T-cell (primary cell): ENCODE measurements at regions not wholly inside any gene's neighbourhood (a gene's known extent, or its start where the extent isn't known, plus 50 kb on each side); places are given as distances from the start of the nearest gene placed in this dataset.

ENCODE experiments used
- ATAC-seq, 4 experiments: fragments of 200-7000 bp in 3 of 4; fragments of 150-1000 bp in 1 of 4; cut with Tn5 transposase; replicated peaks in 1 of 4; 1 replicate in 3 of 4; 2 replicates in 1 of 4; pipeline ENCODE4 v1.10.0; 2021; ENCODE audit warnings: moderate library complexity in 3 of 4, mild to moderate bottlenecking in 2 of 4, moderate number of reproducible peaks in 1 of 4
- CTCF ChIA-PET, 2 donors: fragments of 300-600 bp; sonication (Branson Sonifier 250); formaldehyde crosslinking; loops; one replicate each; lab custom pipeline; 2022; ENCODE audit warnings: antibody characterized with exemption in 2 of 2; lab: Charles Lee
- POLR2A ChIA-PET, 2 donors: fragments of 300-600 bp; sonication (Branson Sonifier 250); formaldehyde crosslinking; loops; one replicate each; lab custom pipeline; 2022; ENCODE audit warnings: antibody characterized with exemption in 2 of 2; lab: Charles Lee
- DNase-seq, 35 experiments: peaks; one replicate each; pipeline versions ENCODE4 v3.0.0 to v3.0.0-alpha.2; 2013 to 2023
- H3K27ac ChIP-seq: one replicate; pipeline ENCODE4 v1.5.1; 2013; ENCODE audit warnings: low read length
- H3K27me3 ChIP-seq, 2 experiments: replicated peaks in 1 of 2; 1 replicate in 1 of 2; 2 replicates in 1 of 2; pipeline versions ENCODE4 v1.6.1 to v1.7.0; 2013; ENCODE audit warnings: low read length in 1 of 2, mixed read lengths in 1 of 2; ENCODE audit not compliant: control insufficient read depth in 2 of 2, insufficient read depth in 2 of 2; ENCODE audit errors: extremely low read depth in 1 of 2
- H3K36me3 ChIP-seq, 2 donors: 1 replicate in 1 of 2; 2 replicates in 1 of 2; pipeline versions ENCODE4 v1.6.1 to v1.7.0; 2013; ENCODE audit warnings: low read length in 1 of 2; ENCODE audit not compliant: control insufficient read depth in 2 of 2, insufficient read depth in 1 of 2; ENCODE audit errors: extremely low read depth in 1 of 2
- H3K4me1 ChIP-seq, 2 experiments: 1 replicate in 1 of 2; 2 replicates in 1 of 2; pipeline versions ENCODE4 v1.6.1 to v1.7.0; 2013; ENCODE audit warnings: low read length in 2 of 2, mixed read lengths in 1 of 2; ENCODE audit not compliant: insufficient read depth in 2 of 2, control insufficient read depth in 1 of 2; ENCODE audit errors: extremely low read depth in 1 of 2
- H3K4me3 ChIP-seq, 2 donors: 1 replicate in 1 of 2; 2 replicates in 1 of 2; pipeline versions ENCODE4 v1.5.1 to v1.7.0; 2013; ENCODE audit warnings: mild to moderate bottlenecking in 2 of 2, low read length in 1 of 2, moderate library complexity in 1 of 2; ENCODE audit not compliant: control insufficient read depth in 1 of 2; ENCODE audit errors: extremely low read depth in 1 of 2
- H3K9me3 ChIP-seq: 2 replicates; pipeline ENCODE4 v1.7.0; 2013
- H3K27ac Mint-ChIP-seq, 2 donors: one replicate each; pipeline ENCODE4 v1.8.0; 2020 to 2021; ENCODE audit warnings: mild to moderate bottlenecking in 2 of 2, mixed read lengths in 2 of 2
- H3K27me3 Mint-ChIP-seq, 2 donors: one replicate each; pipeline ENCODE4 v1.8.0; 2021 to 2022; ENCODE audit warnings: mixed read lengths in 2 of 2
- H3K36me3 Mint-ChIP-seq: one replicate; pipeline ENCODE4 v1.8.0; 2021; ENCODE audit warnings: mixed read lengths
- H3K4me1 Mint-ChIP-seq, 3 donors: one replicate each; pipeline ENCODE4 v1.8.0; 2020 to 2022; ENCODE audit warnings: mixed read lengths in 3 of 3, mild to moderate bottlenecking in 1 of 3
- H3K4me3 Mint-ChIP-seq, 3 donors: one replicate each; pipeline ENCODE4 v1.8.0; 2020 to 2022; ENCODE audit warnings: mild to moderate bottlenecking in 3 of 3, mixed read lengths in 3 of 3, moderate library complexity in 3 of 3
- H3K9me3 Mint-ChIP-seq, 3 donors: one replicate each; pipeline ENCODE4 v1.8.0; 2020 to 2022; ENCODE audit warnings: mixed read lengths in 3 of 3
- WGBS: methylation state at CpG from one replicate; pipeline ENCODE4 v1.1.5; 2013; ENCODE audit warnings: missing lambda C conversion rate; ENCODE audit not compliant: insufficient coverage; 5-methylcytosine and 5-hydroxymethylcytosine counted together

- Histone ChIP-seq H3K27ac (no peak overlapping the region), H3K9me3 (no peaks in the 10 kb centered on the region), H3K4me1 (no peaks in the 10 kb centered on the region), H3K36me3 (no peaks in the 10 kb centered on the region), H3K27me3 (no peaks in the 10 kb centered on the region), H3K4me3 (no peak overlapping the region)
- H3K4me1 Mint-ChIP-seq = no peaks in the 10 kb centered on the region
- no peak for DNase-seq
- H3K36me3 Mint-ChIP-seq = no peaks in the 10 kb centered on the region
- H3K4me3 Mint-ChIP-seq = no peak overlapping the region
- H3K9me3 Mint-ChIP-seq = no peaks in the 10 kb centered on the region
- no CpG with 5 or more reads among the region's 3 CpGs for WGBS
- no peak overlapping the region for H3K27ac Mint-ChIP-seq
- H3K27me3 Mint-ChIP-seq = peaks cover 11 to 12% of the 10 kb centered on the region in 2 donors
- ChIA-PET CTCF (no interaction called here), POLR2A (no interaction called here)
- ATAC-seq = no peak
Observed at GRCh38 chr9:77084094-77084493, 64.6 kb downstream of the FOXB2 start.

- H3K4me3 ChIP-seq = no peak overlapping the region
- no peak overlapping the region for H3K4me3 Mint-ChIP-seq
- H3K4me1 ChIP-seq = no peaks in the 10 kb centered on the region
- no CpG with 5 or more reads among the region's 2 CpGs for WGBS
- H3K9me3 Mint-ChIP-seq = no peaks in the 10 kb centered on the region
- POLR2A ChIA-PET = no interaction called here
- H3K27ac Mint-ChIP-seq = no peak overlapping the region
- ATAC-seq = no peak
- no peaks in the 10 kb centered on the region for H3K9me3 ChIP-seq
- no peaks in the 10 kb centered on the region for H3K4me1 Mint-ChIP-seq
- no peaks in the 10 kb centered on the region for H3K36me3 Mint-ChIP-seq
- H3K27me3 ChIP-seq = no peaks in the 10 kb centered on the region
- no peak for DNase-seq
- CTCF ChIA-PET = no interaction called here
- H3K36me3 ChIP-seq = no peaks in the 10 kb centered on the region
- H3K27ac ChIP-seq = no peak overlapping the region
- peaks cover 11 to 12% of the 10 kb centered on the region in 2 donors for H3K27me3 Mint-ChIP-seq
Observed at GRCh38 chr9:77085416-77085815, 66.0 kb downstream of the FOXB2 start.

GRCh38 chr9:77087506-77087905 lies 68.1 kb downstream of the FOXB2 start:
- no peak for ATAC-seq
- no peak overlapping the region for H3K27ac Mint-ChIP-seq
- no peak overlapping the region for H3K27ac ChIP-seq
- WGBS = no CpG with 5 or more reads among the region's 2 CpGs
- H3K36me3 ChIP-seq = no peaks in the 10 kb centered on the region
- H3K27me3 ChIP-seq = no peaks in the 10 kb centered on the region
- CTCF ChIA-PET = no interaction called here
- no peaks in the 10 kb centered on the region for H3K4me1 Mint-ChIP-seq
- POLR2A ChIA-PET = interaction anchor here in 1 of 2 donors (0.6 kb wide), 1 partner anchor 126 kb away, joined by 3 read pairs; no protein-coding TSS in a partner anchor
- no peak overlapping the region for H3K4me3 ChIP-seq
- H3K36me3 Mint-ChIP-seq = no peaks in the 10 kb centered on the region
- no peaks in the 10 kb centered on the region for H3K9me3 Mint-ChIP-seq
- no peaks in the 10 kb centered on the region for H3K4me1 ChIP-seq
- peaks cover 11 to 14% of the 10 kb centered on the region in 2 donors for H3K27me3 Mint-ChIP-seq
- no peak overlapping the region for H3K4me3 Mint-ChIP-seq
- no peaks in the 10 kb centered on the region for H3K9me3 ChIP-seq
- no peak for DNase-seq

- no peaks in the 10 kb centered on the region for H3K4me1 ChIP-seq
- H3K27me3 ChIP-seq = peaks cover 0 to 3% of the 10 kb centered on the region in 2 experiments
- CTCF ChIA-PET = no interaction called here
- H3K4me3 ChIP-seq = no peak overlapping the region
- no peaks in the 10 kb centered on the region for H3K36me3 ChIP-seq
- Mint-ChIP-seq H3K9me3 (no peaks in the 10 kb centered on the region), H3K27me3 (peaks cover 4 to 9% of the 10 kb centered on the region in 2 donors), H3K4me1 (no peaks in the 10 kb centered on the region), H3K27ac (no peak overlapping the region), H3K36me3 (no peaks in the 10 kb centered on the region), H3K4me3 (no peak overlapping the region)
- WGBS = 60% methylated on average over 1 of the region's 3 CpGs
- POLR2A ChIA-PET = no interaction called here
- ATAC-seq (no peak), DNase-seq (no peak)
- no peaks in the 10 kb centered on the region for H3K9me3 ChIP-seq
- H3K27ac ChIP-seq = no peak overlapping the region
Observed at GRCh38 chr9:77092536-77092935, 73.1 kb downstream of the FOXB2 start.

- POLR2A ChIA-PET = no interaction called here
- no peaks in the 10 kb centered on the region for H3K36me3 ChIP-seq
- no peak overlapping the region for H3K4me3 ChIP-seq
- DNase-seq (no peak), ATAC-seq (no peak)
- no peak overlapping the region for H3K27ac ChIP-seq
- no peaks in the 10 kb centered on the region for H3K4me1 ChIP-seq
- no peaks in the 10 kb centered on the region for H3K4me1 Mint-ChIP-seq
- H3K27ac Mint-ChIP-seq = no peak overlapping the region
- H3K27me3 Mint-ChIP-seq = peaks cover 15 to 19% of the 10 kb centered on the region in 2 donors
- H3K4me3 Mint-ChIP-seq = no peak overlapping the region
- CTCF ChIA-PET = no interaction called here
- no peaks in the 10 kb centered on the region for H3K9me3 Mint-ChIP-seq
- H3K36me3 Mint-ChIP-seq = no peaks in the 10 kb centered on the region
- H3K9me3 ChIP-seq = no peaks in the 10 kb centered on the region
- H3K27me3 ChIP-seq = peaks cover 0 to 7% of the 10 kb centered on the region in 2 experiments
Observed at GRCh38 chr9:77094150-77094549, 74.7 kb downstream of the FOXB2 start.

- H3K4me1 ChIP-seq = no peaks in the 10 kb centered on the region
- Mint-ChIP-seq H3K36me3 (no peaks in the 10 kb centered on the region), H3K27me3 (peaks cover 22 to 27% of the 10 kb centered on the region in 2 donors), H3K4me3 (no peak overlapping the region), H3K27ac (no peak overlapping the region), H3K9me3 (peaks cover 0 to 3% (median 0%) of the 10 kb centered on the region in 3 donors), H3K4me1 (no peaks in the 10 kb centered on the region)
- no peaks in the 10 kb centered on the region for H3K36me3 ChIP-seq
- ATAC-seq = no peak
- CTCF ChIA-PET = no interaction called here
- no peaks in the 10 kb centered on the region for H3K9me3 ChIP-seq
- H3K27ac ChIP-seq = no peak overlapping the region
- no peak for DNase-seq
- peaks cover 0 to 10% of the 10 kb centered on the region in 2 experiments for H3K27me3 ChIP-seq
- WGBS = no CpG with 5 or more reads among the region's 2 CpGs
- H3K4me3 ChIP-seq = no peak overlapping the region
- POLR2A ChIA-PET = no interaction called here
Observed at GRCh38 chr9:77097335-77097734, 77.9 kb downstream of the FOXB2 start.

GRCh38 chr9:77099388-77099787 lies 77.9 kb upstream of the VPS13A start:
- no peaks in the 10 kb centered on the region for H3K4me1 Mint-ChIP-seq
- POLR2A ChIA-PET = no interaction called here
- no peak for ATAC-seq
- H3K36me3 Mint-ChIP-seq = no peaks in the 10 kb centered on the region
- peaks cover 4 to 6% (median 5%) of the 10 kb centered on the region in 3 donors for H3K9me3 Mint-ChIP-seq
- H3K36me3 ChIP-seq = no peaks in the 10 kb centered on the region
- no peaks in the 10 kb centered on the region for H3K9me3 ChIP-seq
- no CpG with 5 or more reads among the region's 3 CpGs for WGBS
- H3K27me3 ChIP-seq = peaks cover 0 to 10% of the 10 kb centered on the region in 2 experiments
- no peak overlapping the region for H3K27ac Mint-ChIP-seq
- no peaks in the 10 kb centered on the region for H3K4me1 ChIP-seq
- CTCF ChIA-PET = no interaction called here
- no peak for DNase-seq
- H3K4me3 Mint-ChIP-seq = no peak overlapping the region
- H3K27ac ChIP-seq = no peak overlapping the region
- no peak overlapping the region for H3K4me3 ChIP-seq
- peaks cover 24 to 30% of the 10 kb centered on the region in 2 donors for H3K27me3 Mint-ChIP-seq
